ENCODE measurements at regions not wholly inside any gene's neighbourhood (a gene's known extent, or its start where the extent isn't known, plus 50 kb on each side); places are given as distances from the start of the nearest gene placed in this dataset.

- TF ChIP-seq CTCF (IDR thresholded peaks at IDR 0.05; ENCODE audit: control extremely low read depth in 1 of 3, insufficient read depth in 1 of 3, low read depth in 1 of 3, low read length in 3 of 3) (no peak), EGR1 (IDR thresholded peaks at IDR 0.05; ENCODE audit: borderline replicate concordance, low read depth, low read length) (no peak), EZH2 (IDR thresholded peaks at IDR 0.05; ENCODE audit: low read depth, low read length, severe bottlenecking) (no peak), TBP (IDR thresholded peaks at IDR 0.05; ENCODE audit: low read depth, low read length) (no peak), YY1 (IDR thresholded peaks at IDR 0.05; ENCODE audit: low read depth, low read length) (no peak), TAF1 (IDR thresholded peaks at IDR 0.05; ENCODE audit: low read depth, low read length) (no peak), POLR2AphosphoS5 (IDR thresholded peaks at IDR 0.05; ENCODE audit: low read depth, low read length) (no peak), KDM5A (IDR thresholded peaks at IDR 0.05; ENCODE audit: low read length) (no peak), JUND (IDR thresholded peaks at IDR 0.05; ENCODE audit: low read length) (no peak), POLR2A (IDR thresholded peaks at IDR 0.05; ENCODE audit: control extremely low read depth in 1 of 2, low read depth in 2 of 2, low read length in 2 of 2) (no peak), MAFK (IDR thresholded peaks at IDR 0.05; ENCODE audit: low read depth, low read length) (no peak)
Observed at GRCh38 chr2:192412394-192412793, 217.7 kb upstream of the TMEFF2 start.
